WTC11 (cell line): ENCODE measurements at regions not wholly inside any gene's neighbourhood (a gene's known extent, or its start where the extent isn't known, plus 50 kb on each side); places are given as distances from the start of the nearest gene placed in this dataset.

ENCODE experiments used
- CREM ChIP-seq: sonication (generic); formaldehyde crosslinking; IDR thresholded peaks from 2 replicates; pipeline ENCODE4 v1.8.1; 2022; ENCODE audit warnings: mild to moderate bottlenecking, missing genetic modification reagents, moderate library complexity
- NFYB ChIP-seq: sonication (generic); formaldehyde crosslinking; conservative IDR thresholded peaks from 2 replicates; pipeline ENCODE4 v1.8.0; 2022; ENCODE audit warnings: low read depth, missing genetic modification reagents
- SP1 ChIP-seq: sonication (generic); formaldehyde crosslinking; conservative IDR thresholded peaks from 2 replicates; pipeline ENCODE4 v1.8.1; 2022; ENCODE audit warnings: missing genetic modification reagents
- TCF7 ChIP-seq: sonication (generic); formaldehyde crosslinking; IDR thresholded peaks from 2 replicates; pipeline ENCODE4 v1.8.0; 2022; ENCODE audit warnings: mild to moderate bottlenecking, low read depth, missing genetic modification reagents, moderate library complexity
- TF ChIP-seq, protein P1 (sequence below): sonication (generic); formaldehyde crosslinking; IDR thresholded peaks from 2 replicates; pipeline ENCODE4 v1.8.0; 2022; ENCODE audit warnings: mild to moderate bottlenecking, missing genetic modification reagents
- TF ChIP-seq, protein P2 (sequence below): fragments of 200-600 bp; IDR thresholded peaks from 2 replicates; pipeline ENCODE4 v1.8.0; 2022; ENCODE audit warnings: antibody characterized with exemption
- TF ChIP-seq, protein P3 (sequence below): sonication (generic); formaldehyde crosslinking; IDR thresholded peaks from 2 replicates; pipeline ENCODE4 v1.8.0; 2023; ENCODE audit warnings: missing genetic modification reagents

DNA sequence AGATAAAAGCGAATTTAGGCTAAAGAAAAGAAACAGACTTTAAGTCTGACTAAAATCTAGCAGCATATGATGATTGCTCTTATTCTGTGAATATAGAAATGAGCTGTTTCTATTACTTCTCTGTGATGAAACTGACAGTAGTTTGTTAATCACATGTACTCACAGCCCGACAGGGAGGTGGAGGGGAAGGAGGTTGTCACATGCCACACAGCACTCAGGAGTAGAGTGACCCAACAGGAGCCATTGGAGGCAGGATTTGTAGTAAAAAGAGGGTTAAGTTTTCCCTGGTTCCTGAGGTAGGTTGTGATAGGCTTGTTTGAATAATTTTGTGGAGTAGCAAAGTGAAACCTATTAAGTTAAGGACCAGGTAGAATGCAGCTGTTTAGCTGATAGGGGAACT lies 495.9 kb downstream of the CENPC start:
- TF ChIP-seq, protein P1, sequence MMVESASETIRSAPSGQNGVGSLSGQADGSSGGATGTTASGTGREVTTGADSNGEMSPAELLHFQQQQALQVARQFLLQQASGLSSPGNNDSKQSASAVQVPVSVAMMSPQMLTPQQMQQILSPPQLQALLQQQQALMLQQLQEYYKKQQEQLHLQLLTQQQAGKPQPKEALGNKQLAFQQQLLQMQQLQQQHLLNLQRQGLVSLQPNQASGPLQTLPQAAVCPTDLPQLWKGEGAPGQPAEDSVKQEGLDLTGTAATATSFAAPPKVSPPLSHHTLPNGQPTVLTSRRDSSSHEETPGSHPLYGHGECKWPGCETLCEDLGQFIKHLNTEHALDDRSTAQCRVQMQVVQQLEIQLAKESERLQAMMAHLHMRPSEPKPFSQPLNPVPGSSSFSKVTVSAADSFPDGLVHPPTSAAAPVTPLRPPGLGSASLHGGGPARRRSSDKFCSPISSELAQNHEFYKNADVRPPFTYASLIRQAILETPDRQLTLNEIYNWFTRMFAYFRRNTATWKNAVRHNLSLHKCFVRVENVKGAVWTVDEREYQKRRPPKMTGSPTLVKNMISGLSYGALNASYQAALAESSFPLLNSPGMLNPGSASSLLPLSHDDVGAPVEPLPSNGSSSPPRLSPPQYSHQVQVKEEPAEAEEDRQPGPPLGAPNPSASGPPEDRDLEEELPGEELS (CRISPR knock-in tag), result no peak
- TF ChIP-seq NFYB (no peak), CREM (CRISPR knock-in tag) (no peak), TCF7 (no peak), SP1 (CRISPR knock-in tag) (no peak)
- TF ChIP-seq, protein P2, sequence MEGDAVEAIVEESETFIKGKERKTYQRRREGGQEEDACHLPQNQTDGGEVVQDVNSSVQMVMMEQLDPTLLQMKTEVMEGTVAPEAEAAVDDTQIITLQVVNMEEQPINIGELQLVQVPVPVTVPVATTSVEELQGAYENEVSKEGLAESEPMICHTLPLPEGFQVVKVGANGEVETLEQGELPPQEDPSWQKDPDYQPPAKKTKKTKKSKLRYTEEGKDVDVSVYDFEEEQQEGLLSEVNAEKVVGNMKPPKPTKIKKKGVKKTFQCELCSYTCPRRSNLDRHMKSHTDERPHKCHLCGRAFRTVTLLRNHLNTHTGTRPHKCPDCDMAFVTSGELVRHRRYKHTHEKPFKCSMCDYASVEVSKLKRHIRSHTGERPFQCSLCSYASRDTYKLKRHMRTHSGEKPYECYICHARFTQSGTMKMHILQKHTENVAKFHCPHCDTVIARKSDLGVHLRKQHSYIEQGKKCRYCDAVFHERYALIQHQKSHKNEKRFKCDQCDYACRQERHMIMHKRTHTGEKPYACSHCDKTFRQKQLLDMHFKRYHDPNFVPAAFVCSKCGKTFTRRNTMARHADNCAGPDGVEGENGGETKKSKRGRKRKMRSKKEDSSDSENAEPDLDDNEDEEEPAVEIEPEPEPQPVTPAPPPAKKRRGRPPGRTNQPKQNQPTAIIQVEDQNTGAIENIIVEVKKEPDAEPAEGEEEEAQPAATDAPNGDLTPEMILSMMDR, result no peak
- TF ChIP-seq, protein P3, sequence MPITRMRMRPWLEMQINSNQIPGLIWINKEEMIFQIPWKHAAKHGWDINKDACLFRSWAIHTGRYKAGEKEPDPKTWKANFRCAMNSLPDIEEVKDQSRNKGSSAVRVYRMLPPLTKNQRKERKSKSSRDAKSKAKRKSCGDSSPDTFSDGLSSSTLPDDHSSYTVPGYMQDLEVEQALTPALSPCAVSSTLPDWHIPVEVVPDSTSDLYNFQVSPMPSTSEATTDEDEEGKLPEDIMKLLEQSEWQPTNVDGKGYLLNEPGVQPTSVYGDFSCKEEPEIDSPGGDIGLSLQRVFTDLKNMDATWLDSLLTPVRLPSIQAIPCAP (CRISPR knock-in tag), result no peak
